Suppressor macrophage treated with lipopolysaccharide for 4 hours (primary cell): ENCODE measurements at regions not wholly inside any gene's neighbourhood (a gene's known extent, or its start where the extent isn't known, plus 50 kb on each side); places are given as distances from the start of the nearest gene placed in this dataset.
"Not testable (repeated sequence)": the region's sequence is repeated elsewhere in the genome, so short reads cannot be mapped to it uniquely, and the experiment has no call there.

Source experiments
- DNase-seq: peaks from one replicate; pipeline ENCODE4 v3.0.0-alpha.2; 2020

GRCh38 chr12:14032191-14032590 lies 50.8 kb upstream of the GRIN2B start:
- DNase-seq = not testable (repeated sequence)

DNA sequence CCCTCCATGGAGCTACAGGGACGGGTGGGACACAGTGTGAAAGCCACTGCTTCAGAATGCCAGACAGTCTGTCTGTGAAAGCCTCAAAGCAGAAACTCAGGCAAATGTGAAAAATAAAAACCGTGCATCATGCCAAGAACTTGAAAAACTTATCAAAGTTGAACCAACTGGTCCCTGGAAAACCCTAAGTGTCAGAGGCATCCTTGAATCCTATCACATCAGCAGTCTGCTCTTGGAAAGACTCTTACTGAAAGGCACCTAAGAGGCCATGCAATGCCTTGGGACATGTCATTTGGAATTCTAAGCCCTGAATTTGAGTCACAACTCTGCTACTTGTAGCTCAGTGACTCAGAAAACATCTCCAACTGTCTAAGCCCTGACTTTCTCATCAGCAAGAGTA lies 62.4 kb upstream of the GRIN2B start:
- no peak for DNase-seq

DNA sequence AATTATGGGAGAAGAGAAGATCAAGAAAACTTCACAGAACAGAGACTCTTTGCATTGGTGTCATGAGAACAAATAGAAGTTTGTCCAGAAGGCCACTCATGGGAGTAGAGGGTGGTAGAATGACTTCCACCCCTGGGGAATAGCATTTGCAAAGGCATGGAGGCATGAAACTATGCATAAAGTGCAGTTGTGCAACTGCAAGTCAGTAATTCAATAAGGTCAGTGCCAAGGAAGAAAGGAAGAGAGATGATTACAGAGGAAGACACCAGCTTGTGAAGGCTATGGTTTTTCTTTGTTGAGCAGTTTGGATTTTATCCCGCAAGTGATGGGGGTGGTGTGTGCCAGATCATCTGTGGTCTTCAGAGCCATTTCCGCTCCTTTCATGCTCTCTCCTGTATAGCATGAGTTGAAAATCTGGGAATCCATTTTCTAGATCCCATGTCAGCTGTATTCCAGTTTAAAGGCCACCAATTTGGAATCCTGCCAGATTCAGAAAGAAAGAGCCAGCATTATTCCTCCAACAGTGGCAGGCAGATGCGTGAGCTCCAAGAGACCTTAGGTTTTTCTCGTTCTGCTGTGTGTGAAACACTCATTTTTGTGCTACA lies 67.6 kb upstream of the GRIN2B start:
- no peak for DNase-seq

GRCh38 chr12:14057895-14058294 lies 76.5 kb upstream of the GRIN2B start:
- DNase-seq = no peak

DNA sequence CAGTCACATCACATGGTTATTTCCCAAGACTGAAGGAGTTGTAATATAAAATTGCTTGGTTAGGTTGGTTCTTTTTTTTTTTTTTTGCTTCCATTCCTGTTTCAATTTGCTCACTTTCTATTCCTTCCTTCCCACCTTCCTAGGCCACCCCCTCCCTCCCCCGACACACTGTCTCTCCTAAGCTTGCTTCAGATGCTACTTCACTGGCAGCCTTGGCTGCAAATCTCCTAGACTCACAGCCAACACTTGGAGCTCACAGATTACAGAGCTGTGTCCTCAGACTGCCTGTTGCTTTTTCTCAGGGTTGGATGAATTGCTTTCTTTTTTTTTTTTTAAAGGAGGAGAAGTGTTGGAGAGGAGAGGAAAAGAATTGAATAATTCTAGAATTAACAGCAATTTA lies 77.3 kb upstream of the GRIN2B start:
- no peak for DNase-seq

- no peak for DNase-seq
These were observed 78.1 kb upstream of the GRIN2B start for GRCh38 chr12:14059548-14059947.

- no peak for DNase-seq
These were observed 84.2 kb upstream of the GRIN2B start for GRCh38 chr12:14065616-14066015.

GRCh38 chr12:14066021-14066420 lies 84.6 kb upstream of the GRIN2B start:
- DNase-seq = no peak

GRCh38 chr12:14068961-14069360 lies 87.6 kb upstream of the GRIN2B start:
- no peak for DNase-seq

- no peak for DNase-seq
These were observed 90.4 kb upstream of the GRIN2B start for GRCh38 chr12:14071833-14072232.

GRCh38 chr12:14072987-14073386 lies 91.6 kb upstream of the GRIN2B start:
- no peak for DNase-seq

DNA sequence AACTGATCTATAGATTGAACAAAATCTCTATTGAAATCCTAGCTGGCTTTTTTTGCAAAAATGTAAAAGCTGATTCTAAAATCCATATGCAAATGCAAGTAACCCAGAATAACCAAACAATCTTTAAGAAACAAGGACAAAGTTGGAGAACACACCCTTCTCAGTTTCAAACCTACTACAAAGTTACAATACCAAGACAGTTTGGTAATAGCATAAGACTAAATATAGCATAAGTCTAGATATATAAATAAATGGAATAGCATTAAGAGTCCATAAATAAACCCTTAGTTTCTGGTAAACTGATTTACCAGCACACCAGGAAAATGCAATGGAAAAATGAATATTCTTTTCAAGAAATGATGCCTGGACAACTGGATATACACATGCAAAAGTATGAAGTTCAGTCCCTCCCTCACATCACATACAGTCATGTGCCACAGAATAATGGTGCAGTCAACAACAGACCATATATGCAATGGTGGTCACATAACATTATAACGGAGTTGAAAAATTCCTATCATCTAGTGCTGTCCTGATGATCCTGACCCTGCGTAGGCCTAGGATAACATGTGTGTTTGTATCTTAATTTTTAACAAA lies 94.5 kb upstream of the GRIN2B start:
- DNase-seq = no peak

DNA sequence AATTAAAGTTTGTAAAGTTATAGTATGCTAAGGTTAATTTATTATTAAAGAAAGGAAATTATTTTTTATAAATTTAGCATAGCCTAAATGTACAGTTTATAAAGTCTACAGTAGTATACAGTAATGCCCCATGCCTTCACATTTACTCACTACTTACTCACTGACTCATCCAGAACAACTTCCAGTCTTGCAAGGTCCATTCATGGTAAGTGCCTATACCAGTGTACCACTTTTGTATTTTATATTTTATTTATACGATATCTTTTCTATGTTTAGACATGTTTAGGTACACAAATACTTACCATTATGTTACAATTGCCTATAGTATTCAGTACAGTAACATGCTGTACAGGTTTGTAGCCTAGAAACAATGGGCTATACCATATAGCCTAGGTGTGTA lies 95.1 kb upstream of the GRIN2B start:
- no peak for DNase-seq

- no peak for DNase-seq
These were observed 105.4 kb upstream of the GRIN2B start for GRCh38 chr12:14086838-14087237.

GRCh38 chr12:14099994-14100393 lies 118.6 kb upstream of the GRIN2B start:
- no peak for DNase-seq

DNA sequence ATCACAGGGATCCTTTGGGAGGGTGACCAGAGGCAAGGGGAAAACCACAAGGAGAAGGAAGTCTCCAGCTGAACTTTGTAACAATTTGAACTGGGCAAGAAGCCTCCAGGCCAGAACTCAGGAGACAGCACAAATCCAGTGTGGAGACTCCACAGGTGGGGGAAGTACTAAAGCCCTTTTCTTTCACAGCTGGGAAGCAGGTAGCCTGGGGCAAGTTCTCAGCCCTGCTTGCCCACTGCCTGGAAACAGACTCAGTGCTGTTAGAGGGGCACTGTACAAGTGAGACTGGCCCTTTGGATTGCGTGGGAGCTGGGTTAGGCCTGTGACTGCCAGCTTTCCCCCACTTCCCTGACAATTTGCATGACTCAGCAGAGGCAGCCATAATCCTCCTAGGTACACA lies 120.2 kb upstream of the GRIN2B start:
- not testable (repeated sequence) for DNase-seq

- no peak for DNase-seq
These were observed 129.9 kb upstream of the GRIN2B start for GRCh38 chr12:14111230-14111865.

- no peak for DNase-seq
These were observed 131.6 kb upstream of the GRIN2B start for GRCh38 chr12:14113031-14113430.

GRCh38 chr12:14126692-14127091 lies 145.3 kb upstream of the GRIN2B start:
- DNase-seq = no peak

DNA sequence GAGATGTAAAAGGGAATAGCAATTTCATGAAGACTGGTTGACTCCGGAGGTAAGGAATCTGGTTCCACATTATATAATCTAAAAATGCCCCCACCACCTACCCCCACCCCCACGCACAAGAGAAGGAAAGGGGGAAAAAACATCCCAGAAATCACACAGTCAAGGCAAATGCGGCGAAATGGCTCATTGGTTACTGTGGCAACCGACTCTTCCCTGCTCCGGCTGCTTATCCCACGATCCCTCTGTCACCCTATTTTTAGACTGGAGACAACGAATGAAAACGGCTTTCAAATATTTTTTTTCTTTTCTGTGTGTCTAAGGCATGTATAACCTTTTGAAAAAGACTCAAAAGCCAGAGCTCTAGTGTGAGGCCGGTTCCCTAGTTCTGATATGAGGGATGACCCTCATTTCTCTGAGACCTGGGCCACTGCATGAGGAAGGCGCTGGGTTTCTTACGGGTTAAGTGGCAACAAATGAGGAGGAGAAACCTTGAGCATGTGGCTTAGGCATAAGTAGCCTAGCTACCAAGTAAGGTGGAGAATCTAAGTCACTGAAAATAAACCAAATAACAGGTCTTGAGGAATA lies 148.3 kb upstream of the GRIN2B start:
- no peak for DNase-seq

- DNase-seq = no peak
These were observed 154.6 kb upstream of the GRIN2B start for GRCh38 chr12:14135996-14136395.

DNA sequence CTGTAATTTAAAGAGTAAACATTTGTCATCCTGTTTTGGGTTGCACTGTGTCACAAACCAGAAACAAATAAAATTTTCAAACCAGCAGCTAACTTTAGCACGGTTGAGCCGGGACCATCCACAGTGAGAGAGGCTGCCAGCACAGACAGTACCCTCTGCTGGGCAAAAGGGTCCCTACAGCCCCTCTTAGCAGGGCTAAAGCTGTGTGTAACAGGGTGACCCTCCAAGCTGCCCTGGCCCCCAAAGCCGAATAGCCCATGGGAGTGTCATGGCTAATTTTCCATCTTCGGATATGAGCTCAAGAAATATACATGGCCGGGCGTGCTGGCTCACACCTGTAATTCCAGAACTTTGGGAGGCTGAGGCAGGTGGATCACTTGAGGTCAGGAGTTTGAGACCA lies 157.1 kb upstream of the GRIN2B start:
- no peak for DNase-seq

DNA sequence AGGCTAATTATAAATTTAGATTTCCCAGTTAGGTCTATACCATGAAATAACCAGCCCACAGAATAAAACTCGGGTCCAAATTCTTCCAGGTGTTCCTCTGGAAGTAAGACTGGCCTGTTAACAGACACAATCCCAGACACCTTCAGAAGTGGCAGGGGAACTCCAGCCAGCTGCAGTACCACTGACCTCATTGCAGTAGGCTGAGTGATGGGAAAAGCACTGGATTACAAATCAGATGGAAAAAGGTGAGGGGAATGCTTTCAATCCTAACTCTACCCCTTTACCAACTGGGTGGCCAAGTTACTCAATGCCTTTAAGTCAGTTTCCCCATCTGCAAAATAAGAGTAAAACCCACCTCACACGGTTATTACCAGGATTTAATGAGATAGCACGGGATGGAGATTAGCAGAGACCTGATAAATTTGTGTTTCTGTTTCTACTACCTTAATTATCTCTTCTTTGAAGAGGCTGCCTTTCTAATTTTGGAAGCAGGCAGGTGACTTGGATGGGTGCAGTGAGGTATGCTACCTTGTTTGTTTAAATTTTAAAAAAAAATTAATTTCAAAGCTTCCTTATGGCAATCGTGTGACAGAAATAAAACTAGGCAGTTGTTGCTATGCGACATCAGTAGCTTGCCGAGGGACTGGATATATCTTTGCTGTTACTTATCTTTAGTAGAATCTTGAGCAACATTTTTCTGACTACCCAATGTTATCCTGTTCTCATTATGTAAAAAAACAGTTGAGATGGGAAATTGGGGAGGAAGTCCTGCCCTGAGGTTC lies 167.3 kb upstream of the GRIN2B start:
- DNase-seq = no peak

- DNase-seq = no peak
These were observed 172.4 kb upstream of the GRIN2B start for GRCh38 chr12:14153803-14154202.
